Suprapubic skin (tissue), 4 donors: ENCODE measurements at regions not wholly inside any gene's neighbourhood (a gene's known extent, or its start where the extent isn't known, plus 50 kb on each side); places are given as distances from the start of the nearest gene placed in this dataset.

Experiments
- POLR2A ChIP-seq, 2 donors: fragments of 450-650 bp; IDR thresholded peaks; one replicate each; pipeline ENCODE4 v1.6.1; 2017; ENCODE audit warnings: antibody characterized with exemption in 2 of 2, mild to moderate bottlenecking in 2 of 2, moderate library complexity in 2 of 2
- POLR2AphosphoS5 ChIP-seq, 3 donors: sonication (generic); formaldehyde crosslinking; IDR thresholded peaks; one replicate each; pipeline ENCODE4 v1.6.1; 2017; ENCODE audit warnings: antibody characterized with exemption in 3 of 3
- TF ChIP-seq, protein P1 (sequence below), 2 donors: fragments of 200-600 bp in 1 of 2; fragments of 450-650 bp in 1 of 2; sonication (generic) in 1 of 2; IDR thresholded peaks; one replicate each; pipeline ENCODE4 v1.5.1; 2016 to 2019; ENCODE audit warnings: antibody characterized with exemption in 2 of 2, mild to moderate bottlenecking in 1 of 2, moderate library complexity in 1 of 2

DNA sequence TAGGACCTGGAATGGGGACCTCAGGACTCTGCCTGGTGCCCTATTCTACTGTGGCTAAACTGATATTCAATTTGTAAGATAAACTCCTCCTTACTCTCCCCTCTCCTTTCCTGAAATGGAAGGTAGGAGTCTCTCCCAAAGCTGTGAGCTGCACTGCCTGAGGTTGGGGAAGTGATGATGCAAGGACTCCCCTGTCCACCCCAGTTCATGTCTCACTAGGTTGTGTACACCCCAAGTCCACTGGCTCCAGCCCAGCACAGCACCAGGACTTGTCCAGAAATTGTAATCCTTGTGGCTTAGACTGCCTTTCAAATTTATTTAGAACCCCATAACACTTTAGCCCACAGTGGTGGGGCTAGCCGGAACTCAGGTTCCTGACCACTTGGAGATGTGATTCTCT, 247.2 kb upstream of the CTBP2 start:
- TF ChIP-seq, protein P1, sequence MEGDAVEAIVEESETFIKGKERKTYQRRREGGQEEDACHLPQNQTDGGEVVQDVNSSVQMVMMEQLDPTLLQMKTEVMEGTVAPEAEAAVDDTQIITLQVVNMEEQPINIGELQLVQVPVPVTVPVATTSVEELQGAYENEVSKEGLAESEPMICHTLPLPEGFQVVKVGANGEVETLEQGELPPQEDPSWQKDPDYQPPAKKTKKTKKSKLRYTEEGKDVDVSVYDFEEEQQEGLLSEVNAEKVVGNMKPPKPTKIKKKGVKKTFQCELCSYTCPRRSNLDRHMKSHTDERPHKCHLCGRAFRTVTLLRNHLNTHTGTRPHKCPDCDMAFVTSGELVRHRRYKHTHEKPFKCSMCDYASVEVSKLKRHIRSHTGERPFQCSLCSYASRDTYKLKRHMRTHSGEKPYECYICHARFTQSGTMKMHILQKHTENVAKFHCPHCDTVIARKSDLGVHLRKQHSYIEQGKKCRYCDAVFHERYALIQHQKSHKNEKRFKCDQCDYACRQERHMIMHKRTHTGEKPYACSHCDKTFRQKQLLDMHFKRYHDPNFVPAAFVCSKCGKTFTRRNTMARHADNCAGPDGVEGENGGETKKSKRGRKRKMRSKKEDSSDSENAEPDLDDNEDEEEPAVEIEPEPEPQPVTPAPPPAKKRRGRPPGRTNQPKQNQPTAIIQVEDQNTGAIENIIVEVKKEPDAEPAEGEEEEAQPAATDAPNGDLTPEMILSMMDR (IDR thresholded peaks at IDR 0.05), result no peak
- TF ChIP-seq POLR2A (IDR thresholded peaks at IDR 0.05) (no peak), POLR2AphosphoS5 (IDR thresholded peaks at IDR 0.05) (no peak)
